Activated CD8-positive, alpha-beta memory T cell treated with anti-CD3 and anti-CD28 coated beads for 48 hours (primary cell): ENCODE measurements at regions not wholly inside any gene's neighbourhood (a gene's known extent, or its start where the extent isn't known, plus 50 kb on each side); places are given as distances from the start of the nearest gene placed in this dataset.
"Not testable (repeated sequence)": the region's sequence is repeated elsewhere in the genome, so short reads cannot be mapped to it uniquely, and the experiment has no call there.

Experiments used
- DNase-seq, 3 experiments: peaks; one replicate each; pipeline ENCODE4 v3.0.0-alpha.2; 2020; ENCODE audit warnings: low read depth in 2 of 3, low spot score in 2 of 3

- DNase-seq = no peak
Measured at GRCh38 chr2:111662039-111662770, 221.8 kb downstream of the ANAPC1 start.

DNA sequence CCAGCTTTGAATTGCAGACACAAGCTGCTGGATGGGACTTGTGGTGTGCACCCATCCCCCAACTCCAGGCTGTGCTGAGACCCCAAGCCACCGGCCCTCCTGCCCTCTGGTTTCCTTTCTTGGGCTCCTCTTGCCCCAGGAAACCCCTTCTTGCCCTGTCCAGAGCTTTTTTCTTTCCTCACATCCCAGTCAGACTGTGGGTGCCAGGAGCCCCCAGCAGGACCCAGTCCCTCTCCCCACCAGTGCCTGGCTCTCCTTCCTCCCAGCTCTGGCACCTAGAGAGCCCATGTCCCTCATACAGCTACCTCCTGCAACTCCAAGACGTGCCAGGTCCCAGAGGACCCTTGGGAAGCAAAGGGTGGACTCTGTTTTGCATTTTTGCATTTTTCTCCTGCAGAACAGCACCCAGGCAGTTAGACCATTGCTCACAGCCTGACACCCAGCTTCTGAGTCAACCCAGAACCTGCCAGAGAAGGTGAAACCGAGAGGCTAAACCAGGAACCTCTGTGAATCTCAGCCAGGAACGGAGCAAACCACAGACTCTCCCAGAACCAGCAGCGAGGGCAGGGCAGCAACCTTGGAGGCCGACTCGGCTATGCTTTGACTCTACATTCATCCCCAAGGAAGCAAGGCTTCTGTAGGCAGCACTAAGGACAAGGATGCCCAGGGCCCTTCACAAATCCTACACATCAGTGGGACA lies 221.1 kb downstream of the ANAPC1 start:
- peak in 2 of 3 experiments; percentile 18 to 26 for DNase-seq

DNA sequence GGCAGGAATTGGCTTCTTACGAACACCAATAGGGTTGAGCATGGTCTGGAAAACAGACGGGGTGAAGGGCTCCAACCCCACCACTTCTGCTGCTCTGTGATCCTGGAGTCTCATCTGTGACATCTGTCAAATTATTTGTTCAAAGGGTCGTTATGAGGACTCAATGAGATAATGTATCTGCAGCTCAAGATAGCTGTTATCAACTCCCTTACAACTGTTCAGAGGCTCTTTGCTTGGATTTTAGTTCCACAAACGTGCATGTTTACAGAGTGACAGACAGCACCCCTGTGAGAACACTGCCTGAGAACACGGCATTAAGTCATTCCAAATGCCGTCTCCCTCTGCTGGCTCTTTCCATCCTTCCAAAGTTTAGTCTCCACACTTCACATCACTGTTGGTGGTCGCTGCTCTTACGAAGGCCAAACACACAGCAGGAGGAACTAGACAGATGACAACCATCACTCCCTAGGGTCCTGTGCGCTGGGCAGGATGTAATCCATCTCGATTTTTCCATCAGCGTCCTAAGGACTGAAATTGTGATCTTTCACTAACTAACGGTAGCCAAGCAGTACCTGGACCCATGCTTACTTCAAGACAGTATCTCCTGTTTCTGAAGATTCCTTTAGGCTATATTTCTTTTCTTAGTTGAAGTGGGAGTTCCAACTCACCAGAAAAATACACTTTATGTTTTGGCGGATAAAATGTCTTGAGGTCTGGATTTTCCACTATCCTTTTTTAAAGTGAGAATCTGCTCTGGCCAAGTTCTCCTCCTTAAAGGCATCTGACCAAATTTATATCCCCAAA lies 220.3 kb downstream of the ANAPC1 start:
- DNase-seq = no peak

GRCh38 chr2:111664275-111664850 lies 219.6 kb downstream of the ANAPC1 start:
- DNase-seq = no peak

DNA sequence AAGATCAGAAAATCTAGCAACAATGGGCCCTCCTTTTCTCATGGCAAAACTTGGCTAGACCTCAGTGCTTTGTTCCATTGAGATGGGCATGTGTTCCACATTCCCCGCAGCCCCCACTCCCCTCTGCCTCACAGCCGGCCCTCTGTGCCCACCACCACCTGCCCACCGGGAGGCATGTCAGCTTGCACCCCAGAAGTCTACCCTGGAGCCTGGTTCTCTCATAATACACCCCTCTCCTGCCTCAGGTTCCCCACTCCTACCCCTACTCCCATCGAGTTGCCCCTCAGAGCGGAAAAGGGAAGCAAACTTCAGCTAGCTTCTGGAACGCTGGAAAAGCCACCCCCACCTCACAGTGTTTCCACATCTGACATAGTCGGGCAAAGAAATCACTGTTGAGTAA lies 219.0 kb downstream of the ANAPC1 start:
- DNase-seq = no peak

GRCh38 chr2:111665551-111666116 lies 218.4 kb downstream of the ANAPC1 start:
- DNase-seq = no peak

DNA sequence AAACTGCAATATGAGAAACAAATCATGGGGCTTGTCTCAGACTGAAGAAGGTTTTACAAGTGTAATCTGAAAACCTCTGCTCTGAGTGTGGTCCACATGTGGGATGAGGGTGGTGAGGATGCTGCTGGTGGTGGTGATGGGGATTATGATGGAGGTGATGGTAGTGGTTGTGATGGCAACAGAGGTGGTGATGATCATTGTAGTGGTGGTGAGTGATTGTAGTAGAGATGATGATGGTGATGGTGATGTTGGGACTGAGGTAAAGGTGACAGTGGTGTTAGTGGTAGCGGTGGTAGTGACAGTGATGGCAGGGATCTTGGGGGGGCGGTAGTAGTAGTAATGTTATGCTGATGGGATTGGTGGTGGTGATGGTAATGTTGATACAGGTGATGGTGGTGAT lies 217.8 kb downstream of the ANAPC1 start:
- no peak for DNase-seq

DNA sequence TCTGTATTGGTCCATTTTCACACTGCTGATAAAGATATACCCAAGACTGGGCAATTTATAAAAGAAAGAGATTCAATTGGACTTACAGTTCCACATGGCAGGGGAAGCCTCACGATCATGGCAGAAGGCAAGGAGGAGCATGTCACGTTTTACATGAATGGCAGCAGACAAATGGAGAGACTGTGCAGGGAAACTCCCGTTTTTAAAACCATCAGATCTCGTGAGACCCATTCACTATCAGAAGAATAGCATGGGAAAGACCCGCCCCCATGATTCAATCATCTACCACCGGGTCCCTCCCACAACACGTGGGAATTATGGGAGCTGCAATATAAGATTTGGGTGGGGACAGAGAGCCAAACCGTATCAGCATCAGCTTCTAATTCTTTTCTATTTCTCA lies 217.0 kb downstream of the ANAPC1 start:
- DNase-seq = no peak

GRCh38 chr2:111667542-111668273 lies 216.3 kb downstream of the ANAPC1 start:
- DNase-seq = no peak

- no peak for DNase-seq
Measured at GRCh38 chr2:111668274-111668616, 215.7 kb downstream of the ANAPC1 start.

GRCh38 chr2:111668741-111669140 lies 215.3 kb downstream of the ANAPC1 start:
- DNase-seq = no peak

- DNase-seq = no peak
Measured at GRCh38 chr2:111669928-111670695, 213.9 kb downstream of the ANAPC1 start.

- DNase-seq = no peak
Measured at GRCh38 chr2:111670776-111671175, 213.2 kb downstream of the ANAPC1 start.

DNA sequence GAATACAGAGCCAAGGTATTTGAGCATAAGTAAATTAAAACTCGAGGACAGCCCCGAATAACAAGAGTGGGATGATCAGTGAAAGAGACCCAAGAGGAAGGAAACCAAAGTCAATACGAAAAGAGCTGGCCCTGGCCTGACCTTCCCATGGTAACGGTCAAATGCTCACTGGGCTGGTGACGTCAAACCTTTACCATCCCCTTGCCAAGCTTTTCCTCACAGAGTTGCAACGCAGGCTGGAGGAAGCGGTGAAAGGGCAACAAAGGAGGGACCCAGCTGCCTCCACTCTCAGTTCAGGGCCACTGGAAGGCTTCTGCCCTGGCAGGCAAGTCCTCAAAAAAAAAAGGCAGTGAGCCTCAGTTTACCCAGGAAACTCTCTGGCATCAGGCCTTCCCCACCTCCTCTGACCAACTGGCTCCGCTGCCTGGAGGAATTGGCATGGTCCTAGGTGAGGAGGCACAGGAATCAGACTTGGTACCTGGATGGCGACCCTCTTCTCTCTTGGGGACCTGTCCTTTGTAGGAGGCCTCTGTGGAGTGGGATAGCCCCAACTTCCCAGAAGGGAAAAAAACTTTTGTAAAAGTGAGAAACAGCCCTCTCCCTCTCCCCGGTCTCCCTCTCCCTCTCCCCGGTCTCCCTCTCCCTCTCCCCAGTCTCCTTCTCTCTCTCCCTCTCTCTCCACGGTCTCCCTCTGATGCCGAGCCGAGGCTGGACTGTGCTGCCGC lies 212.4 kb downstream of the ANAPC1 start:
- DNase-seq = no peak

- DNase-seq = not testable (repeated sequence)
Measured at GRCh38 chr2:111672641-111673040, 211.4 kb downstream of the ANAPC1 start.

- DNase-seq = no peak
Measured at GRCh38 chr2:111673526-111673925, 210.5 kb downstream of the ANAPC1 start.

DNA sequence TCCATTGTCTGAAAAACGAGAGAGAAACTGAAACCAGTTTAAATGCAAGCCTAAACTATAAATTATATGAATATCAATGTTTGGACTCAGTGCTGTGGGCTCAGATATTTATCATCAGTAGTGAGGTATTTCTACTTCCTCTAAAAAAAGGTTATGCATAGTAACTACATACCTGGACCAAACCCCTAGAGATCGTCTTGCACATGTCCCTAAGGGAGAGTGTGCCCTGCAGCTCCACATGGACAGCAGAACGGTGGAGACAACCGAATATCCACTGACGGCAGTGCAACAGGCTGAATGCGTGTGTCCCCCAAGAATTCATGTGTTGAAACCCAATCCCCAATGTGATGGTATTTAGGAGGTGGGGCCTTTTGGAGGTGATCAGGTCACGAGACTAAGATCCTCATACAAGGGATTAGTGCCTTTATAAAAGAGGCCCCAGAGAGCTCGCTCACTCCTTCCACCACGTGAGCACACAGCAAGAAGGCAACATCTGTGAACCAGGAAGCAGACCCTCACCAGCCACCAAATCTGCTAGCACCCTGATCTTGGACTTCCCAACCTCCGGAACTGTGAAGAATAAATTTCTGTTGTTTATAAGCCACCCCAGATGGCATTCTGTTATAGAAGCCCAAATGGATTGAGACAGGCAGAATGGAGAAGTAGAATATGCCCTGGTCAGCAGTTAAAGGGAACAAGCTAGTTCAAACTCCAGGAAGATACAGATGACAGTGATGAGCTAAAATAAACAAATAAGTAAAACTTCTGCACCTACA lies 208.4 kb downstream of the ANAPC1 start:
- DNase-seq = no peak

- no peak for DNase-seq
Measured at GRCh38 chr2:111676291-111676822, 207.6 kb downstream of the ANAPC1 start.
